Iris pigment epithelial cell (primary cell): ENCODE measurements at regions not wholly inside any gene's neighbourhood (a gene's known extent, or its start where the extent isn't known, plus 50 kb on each side); places are given as distances from the start of the nearest gene placed in this dataset.
"Not testable (repeated sequence)": the region's sequence is repeated elsewhere in the genome, so short reads cannot be mapped to it uniquely, and the experiment has no call there.

Experiments used
- DNase-seq: peaks from one replicate; pipeline ENCODE4 v3.0.0-alpha.2; 2011; ENCODE audit warnings: low read depth

DNA sequence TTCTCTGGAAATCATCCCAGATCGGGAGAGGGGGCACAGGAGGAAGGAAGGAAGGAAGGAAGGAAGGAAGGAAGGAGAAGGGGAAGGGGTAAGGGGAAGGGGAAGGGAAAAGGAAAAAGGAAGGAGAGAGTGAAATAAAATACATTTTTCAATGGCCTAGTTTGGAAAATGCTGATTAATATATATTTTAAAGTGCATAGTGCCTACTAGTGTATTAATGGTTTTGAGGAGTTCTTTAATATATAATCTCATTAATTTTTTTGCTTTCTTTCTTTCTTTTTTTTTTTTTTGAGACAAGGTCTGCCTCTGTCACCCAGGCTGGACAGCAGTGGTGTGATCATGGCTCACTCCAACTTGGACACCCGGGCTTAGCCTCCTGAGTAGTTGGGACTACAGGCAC, 107.8 kb upstream of the FOLH1 start:
- DNase-seq: no peak

DNA sequence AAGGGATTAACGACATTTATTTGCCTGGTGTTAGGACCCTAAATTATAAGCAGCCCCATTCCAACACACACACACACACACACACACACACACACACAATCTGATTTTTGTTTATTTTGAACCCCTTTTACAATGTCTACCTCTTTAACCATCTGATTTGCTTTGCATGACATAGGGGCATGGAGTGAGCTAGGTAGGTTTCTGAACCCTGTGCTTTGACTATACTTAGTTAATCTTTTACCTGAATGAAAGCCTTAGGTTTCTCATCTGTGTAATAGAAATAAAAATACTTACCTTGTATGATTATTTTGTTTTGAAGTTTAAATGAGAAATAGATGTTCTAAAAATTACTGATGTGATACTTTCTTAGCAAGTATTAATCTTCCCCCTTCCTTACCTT, 94.7 kb upstream of the FOLH1 start:
- DNase-seq: no peak

DNA sequence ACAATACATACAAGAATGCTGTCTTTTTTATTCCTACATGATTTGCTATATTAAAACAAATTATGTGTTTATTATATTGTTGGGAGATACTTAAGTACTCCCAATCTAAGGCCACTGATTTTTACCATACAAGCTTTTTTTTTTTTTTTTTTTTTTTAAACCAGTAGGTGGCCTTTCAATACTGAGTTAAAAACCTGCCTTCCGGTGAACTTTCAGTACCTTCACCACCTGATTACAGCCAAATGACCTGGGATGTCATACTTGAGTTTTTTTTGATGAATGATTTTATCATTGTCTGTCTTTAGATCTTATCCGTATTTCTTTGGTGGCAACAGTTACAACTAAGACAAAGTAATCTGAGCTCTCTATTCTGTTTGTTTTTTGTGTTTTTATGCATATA, 94.0 kb upstream of the FOLH1 start:
- no peak for DNase-seq

DNA sequence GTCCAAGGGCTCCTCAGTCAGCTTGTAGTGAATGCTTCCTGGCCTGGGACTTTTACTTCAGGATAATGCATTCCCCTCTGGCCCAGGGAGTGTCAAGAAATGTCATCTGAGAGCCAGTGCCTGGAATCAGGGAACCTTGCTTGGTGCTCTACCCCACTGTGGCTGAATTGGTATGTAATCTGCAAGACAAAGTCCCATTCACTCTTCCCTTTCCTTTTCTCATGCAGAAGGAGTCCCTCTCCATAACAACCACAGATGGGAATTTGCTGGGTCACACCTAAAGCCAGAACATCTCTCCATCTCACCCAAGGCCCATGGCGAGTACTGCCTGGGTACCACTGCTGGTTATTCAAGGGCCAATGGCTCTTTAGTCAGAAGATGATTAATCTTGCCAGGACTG, 89.6 kb upstream of the FOLH1 start:
- DNase-seq: not testable (repeated sequence)

DNA sequence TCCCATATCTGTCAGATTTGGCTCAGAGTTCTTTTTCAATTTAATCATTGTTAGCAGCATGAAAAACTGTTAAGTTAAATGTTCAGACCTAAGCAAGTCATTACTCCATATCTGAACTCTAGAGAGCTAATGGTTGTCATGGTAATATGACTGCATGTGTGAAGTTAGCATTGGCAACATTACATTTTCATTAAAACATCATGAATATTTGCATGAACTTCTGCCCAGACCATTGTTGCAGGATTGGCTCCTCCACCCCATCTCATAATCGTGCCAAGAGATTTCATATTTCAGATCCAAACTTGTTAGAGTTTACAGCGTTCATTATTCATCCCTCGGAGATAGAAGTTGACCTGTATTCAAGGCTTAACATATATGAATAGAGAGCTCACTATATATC, 75.5 kb upstream of the FOLH1 start:
- DNase-seq: not testable (repeated sequence)

DNA sequence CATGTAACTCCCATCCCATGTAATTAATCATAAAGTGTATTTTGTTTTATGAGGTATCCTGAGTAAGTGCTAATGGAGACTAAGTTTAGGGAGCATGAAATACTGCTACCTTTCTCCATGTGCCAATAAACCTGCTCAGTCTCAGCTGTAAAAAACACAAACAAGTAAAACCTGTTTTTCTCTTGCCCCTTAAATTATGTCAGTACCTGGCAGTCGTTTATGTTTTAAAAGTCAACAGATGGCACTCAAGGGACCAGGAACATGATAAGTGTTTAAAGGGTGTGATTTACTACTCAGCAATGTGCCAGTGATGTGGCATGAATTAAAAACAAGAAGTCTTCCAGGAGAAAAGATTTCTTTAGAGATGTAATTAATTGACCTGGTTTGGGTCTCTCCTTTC, 74.9 kb upstream of the FOLH1 start:
- not testable (repeated sequence) for DNase-seq

DNA sequence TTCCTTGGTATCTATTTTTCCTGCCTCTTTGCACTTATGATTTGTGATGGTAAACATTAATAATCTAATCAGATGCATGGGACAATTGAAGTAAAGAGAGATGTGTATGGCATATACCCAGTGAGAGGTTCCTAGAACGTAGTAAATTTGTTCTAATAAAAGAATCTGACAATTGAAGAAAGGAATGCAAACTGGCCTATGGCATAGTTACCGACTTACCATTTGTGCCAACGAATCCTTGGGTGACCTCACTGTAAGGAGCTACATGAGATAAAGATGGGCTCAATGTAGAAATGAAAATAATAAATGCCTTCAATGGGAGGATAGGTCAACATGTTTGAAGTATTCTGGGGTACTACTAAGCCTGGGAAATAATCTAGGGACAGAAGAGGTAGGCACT, 73.7 kb upstream of the FOLH1 start:
- not testable (repeated sequence) for DNase-seq

DNA sequence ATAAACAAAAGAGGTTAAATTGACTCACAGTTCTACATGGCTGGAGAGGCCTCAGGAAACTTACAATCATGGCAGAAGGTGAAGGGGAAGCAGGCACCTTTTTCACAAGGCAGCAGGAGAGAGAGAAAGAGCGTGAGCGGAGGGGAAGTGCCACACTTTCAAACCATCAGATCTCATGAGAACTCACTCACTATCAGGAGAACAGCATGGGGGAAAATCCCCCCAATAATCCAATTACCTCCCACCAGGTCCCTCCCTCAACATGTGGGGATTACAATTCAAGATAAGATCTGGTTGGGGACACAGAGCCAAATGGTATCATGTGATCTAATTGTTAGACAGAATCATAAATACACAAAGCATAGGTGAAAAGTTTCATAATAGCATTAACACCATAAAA, 69.5 kb upstream of the FOLH1 start:
- not testable (repeated sequence) for DNase-seq
